Thoracic aorta (tissue), 2 donors: ENCODE measurements at regions not wholly inside any gene's neighbourhood (a gene's known extent, or its start where the extent isn't known, plus 50 kb on each side); places are given as distances from the start of the nearest gene placed in this dataset.

Experiments
- ATAC-seq: fragments of 150-250 bp; one replicate; pipeline ENCODE4 v1.8.0; 2017; ENCODE audit warnings: low read depth; ENCODE audit not compliant: insufficient number of reproducible peaks, low FRiP score
- DNase-seq: peaks from one replicate; pipeline ENCODE4 v3.0.0-alpha.2; 2020; ENCODE audit warnings: low spot score
- H3K27ac ChIP-seq, 2 donors: fragments of 200-600 bp; sonication (generic); 1 replicate in 1 of 2; 2 replicates in 1 of 2; pipeline ENCODE4 v1.5.1; 2016; ENCODE audit warnings: mild to moderate bottlenecking in 2 of 2, moderate library complexity in 2 of 2
- H3K27me3 ChIP-seq: fragments of 200-600 bp; sonication (generic); replicated peaks from 2 replicates; pipeline ENCODE4 v1.6.0; 2016; ENCODE audit warnings: mild to moderate bottlenecking; ENCODE audit not compliant: insufficient read depth
- H3K36me3 ChIP-seq: fragments of 200-600 bp; sonication (generic); one replicate; pipeline ENCODE4 v1.5.1; 2016
- H3K4me1 ChIP-seq, 2 donors: fragments of 200-600 bp; sonication (generic); 1 replicate in 1 of 2; 2 replicates in 1 of 2; pipeline versions ENCODE4 v1.5.1 to v1.6.0; 2016; ENCODE audit warnings: low read depth in 2 of 2, mild to moderate bottlenecking in 1 of 2; ENCODE audit not compliant: control insufficient read depth in 1 of 2
- H3K4me3 ChIP-seq: fragments of 200-600 bp; sonication (generic); 2 replicates; pipeline ENCODE4 v1.5.1; 2016; ENCODE audit warnings: mild to moderate bottlenecking
- H3K9me3 ChIP-seq: fragments of 200-600 bp; sonication (generic); 2 replicates; pipeline ENCODE4 v1.5.1; 2016
- TF ChIP-seq, protein P1 (sequence below): fragments of 200-600 bp; sonication (generic); IDR thresholded peaks from one replicate; pipeline ENCODE4 v1.5.1; 2019; ENCODE audit warnings: antibody characterized with exemption

DNA sequence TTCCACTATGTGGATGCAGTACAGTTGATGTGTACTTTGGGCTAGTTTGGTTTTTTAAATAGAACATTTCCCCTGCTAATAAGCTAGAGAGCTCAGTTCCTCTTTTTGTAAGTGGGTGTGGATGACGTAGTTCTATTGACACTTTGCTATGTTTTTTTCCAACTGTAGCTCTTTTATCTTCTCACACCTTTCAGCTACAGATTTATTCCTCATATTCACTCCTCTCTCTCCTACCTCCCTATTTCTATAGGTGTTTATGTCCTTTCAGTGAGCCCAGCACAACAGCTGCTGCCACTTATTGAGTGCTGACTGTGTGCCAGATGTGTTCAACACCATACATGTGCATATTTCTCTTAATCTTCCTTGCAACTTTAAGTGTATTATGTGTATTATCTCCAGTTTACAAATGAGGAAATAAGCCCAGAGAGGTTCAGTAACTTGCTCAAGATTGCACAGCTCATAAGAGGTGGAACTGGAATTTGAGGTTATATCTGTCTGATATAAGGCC, 215.7 kb downstream of the SEMA6A start:
- Histone ChIP-seq H3K27ac (no peak overlapping the region), H3K4me3 (no peak overlapping the region), H3K36me3 (no peaks in the 10 kb centered on the region), H3K4me1 (peaks cover 3 to 27% of the 10 kb centered on the region in 2 donors), H3K9me3 (peaks cover 1% of the 10 kb centered on the region), H3K27me3 (no peaks in the 10 kb centered on the region)
- ATAC-seq (no peak), DNase-seq (no peak)
- TF ChIP-seq, protein P1, sequence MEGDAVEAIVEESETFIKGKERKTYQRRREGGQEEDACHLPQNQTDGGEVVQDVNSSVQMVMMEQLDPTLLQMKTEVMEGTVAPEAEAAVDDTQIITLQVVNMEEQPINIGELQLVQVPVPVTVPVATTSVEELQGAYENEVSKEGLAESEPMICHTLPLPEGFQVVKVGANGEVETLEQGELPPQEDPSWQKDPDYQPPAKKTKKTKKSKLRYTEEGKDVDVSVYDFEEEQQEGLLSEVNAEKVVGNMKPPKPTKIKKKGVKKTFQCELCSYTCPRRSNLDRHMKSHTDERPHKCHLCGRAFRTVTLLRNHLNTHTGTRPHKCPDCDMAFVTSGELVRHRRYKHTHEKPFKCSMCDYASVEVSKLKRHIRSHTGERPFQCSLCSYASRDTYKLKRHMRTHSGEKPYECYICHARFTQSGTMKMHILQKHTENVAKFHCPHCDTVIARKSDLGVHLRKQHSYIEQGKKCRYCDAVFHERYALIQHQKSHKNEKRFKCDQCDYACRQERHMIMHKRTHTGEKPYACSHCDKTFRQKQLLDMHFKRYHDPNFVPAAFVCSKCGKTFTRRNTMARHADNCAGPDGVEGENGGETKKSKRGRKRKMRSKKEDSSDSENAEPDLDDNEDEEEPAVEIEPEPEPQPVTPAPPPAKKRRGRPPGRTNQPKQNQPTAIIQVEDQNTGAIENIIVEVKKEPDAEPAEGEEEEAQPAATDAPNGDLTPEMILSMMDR, result no peak

DNA sequence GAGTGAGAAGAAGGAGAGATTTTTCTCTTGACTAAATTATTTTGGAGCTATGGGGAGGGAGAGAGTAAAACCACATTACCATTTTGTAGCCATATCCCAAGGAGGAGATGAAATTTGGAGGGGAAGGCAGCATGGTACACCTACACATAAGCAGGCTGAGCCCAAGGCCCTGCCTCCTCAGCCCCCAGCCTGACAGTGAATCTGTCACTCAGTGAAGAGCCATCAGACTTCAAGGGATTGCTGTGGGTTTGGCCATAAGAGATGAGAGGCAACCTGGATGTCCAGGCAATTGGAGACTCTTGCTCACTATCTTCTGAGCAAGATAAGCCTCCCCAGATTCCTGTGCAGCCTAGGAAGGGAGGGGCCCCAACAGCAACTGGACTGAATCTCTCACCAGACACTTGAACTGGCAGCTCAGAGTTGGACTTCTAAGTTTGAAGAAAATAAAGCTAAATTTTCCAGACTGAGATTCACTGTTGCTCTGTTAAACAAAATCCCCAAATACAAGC, 216.6 kb downstream of the SEMA6A start:
- Histone ChIP-seq H3K27me3 (no peaks in the 10 kb centered on the region), H3K36me3 (no peaks in the 10 kb centered on the region), H3K9me3 (peaks cover 3% of the 10 kb centered on the region), H3K4me1 (peaks cover 3 to 27% of the 10 kb centered on the region in 2 donors), H3K4me3 (no peak overlapping the region), H3K27ac (no peak overlapping the region)
- ATAC-seq, result no peak
- TF ChIP-seq, protein P1, result no peak
- no peak for DNase-seq

DNA sequence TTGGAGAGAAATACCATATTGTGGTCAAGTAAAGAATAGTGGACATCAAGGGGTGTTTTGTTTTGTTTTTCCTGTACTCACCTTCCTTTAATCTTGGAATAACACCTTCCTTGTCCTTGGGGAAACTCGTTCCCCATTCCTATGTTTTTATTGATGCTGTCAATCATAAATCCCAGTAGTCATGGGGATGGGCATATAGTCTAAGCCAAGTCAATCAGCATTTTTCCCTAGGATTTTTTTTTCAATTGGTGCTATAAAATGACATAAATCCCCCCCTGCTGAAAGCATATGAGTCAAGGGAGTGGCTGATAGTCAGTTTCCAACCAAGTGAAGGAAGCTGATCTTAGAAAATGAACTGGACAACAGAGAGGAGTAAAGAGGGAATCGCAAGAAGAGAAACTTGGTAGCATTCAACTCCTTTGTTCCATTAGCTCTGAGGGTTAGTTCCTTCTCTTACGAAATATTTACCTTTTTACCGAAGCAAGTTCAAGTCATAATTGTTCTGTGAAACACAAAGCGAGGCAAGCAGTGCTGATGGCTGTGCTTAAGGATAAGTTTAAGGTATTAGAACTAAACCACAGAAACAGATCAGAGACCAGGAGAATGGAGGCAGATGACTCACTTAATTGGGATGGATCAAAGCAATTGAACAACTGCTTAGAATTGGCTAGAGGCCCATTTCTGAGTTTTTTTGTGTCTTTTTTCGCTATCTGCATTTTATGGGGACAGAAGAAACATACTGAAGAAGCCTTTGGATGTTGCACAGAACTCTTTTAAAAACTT, 218.6 kb downstream of the SEMA6A start:
- TF ChIP-seq, protein P1, result no peak
- DNase-seq, result no peak
- H3K36me3 ChIP-seq, result no peaks in the 10 kb centered on the region

DNA sequence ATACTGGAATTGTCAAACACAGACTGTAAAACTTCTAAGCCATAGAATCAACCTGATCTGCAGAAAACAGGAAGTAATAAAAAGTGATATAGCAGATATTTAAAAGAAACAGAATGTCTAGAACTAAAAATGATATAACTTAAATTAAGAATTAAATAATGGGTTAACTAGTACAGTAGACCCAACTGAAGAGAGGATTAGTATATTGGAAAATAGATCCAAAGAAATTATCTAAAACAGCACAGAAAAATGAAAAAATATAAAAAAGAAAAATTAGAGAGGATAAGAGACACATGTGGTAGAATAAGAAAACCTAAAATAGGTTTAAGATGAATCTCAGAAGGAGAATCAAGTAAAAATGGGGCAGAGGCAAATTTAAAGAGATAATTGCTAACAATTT, 219.9 kb downstream of the SEMA6A start:
- ATAC-seq, result no peak
- DNase-seq, result no peak
- Histone ChIP-seq H3K4me1 (peaks cover 0 to 5% of the 10 kb centered on the region in 2 donors), H3K9me3 (peaks cover 3% of the 10 kb centered on the region), H3K36me3 (no peaks in the 10 kb centered on the region), H3K4me3 (no peak overlapping the region), H3K27me3 (no peaks in the 10 kb centered on the region), H3K27ac (no peak overlapping the region)
- TF ChIP-seq, protein P1, result no peak

More for the DNA sequence above, 218.6 kb downstream of the SEMA6A start:
- Histone ChIP-seq H3K4me1 (peaks cover 2 to 18% of the 10 kb centered on the region in 2 donors), H3K4me3 (no peak overlapping the region), H3K27ac (no peak overlapping the region), H3K9me3 (peaks cover 3% of the 10 kb centered on the region), H3K27me3 (no peaks in the 10 kb centered on the region)
- ATAC-seq, result no peak

DNA sequence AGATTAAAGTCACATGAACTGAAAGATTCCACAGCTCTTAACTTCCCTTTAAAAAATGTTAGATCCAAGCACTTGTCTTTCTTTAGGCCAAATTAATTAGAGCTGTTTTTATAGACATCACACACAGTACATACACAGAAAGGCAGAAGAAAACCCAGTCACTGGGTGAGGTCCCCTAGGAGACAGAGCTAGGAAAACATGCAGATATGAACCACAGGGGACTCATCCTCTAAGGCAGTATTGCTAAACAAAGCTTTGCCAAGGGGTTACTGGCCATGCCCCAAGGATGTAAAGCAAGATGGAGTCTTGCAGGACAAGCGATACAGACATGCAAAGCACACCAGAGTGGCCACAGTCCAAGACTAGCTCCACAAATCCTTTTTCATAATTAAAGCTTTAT, 227.0 kb downstream of the SEMA6A start:
- TF ChIP-seq, protein P1, result no peak
- no peaks in the 10 kb centered on the region for H3K27me3 ChIP-seq
- no peak for DNase-seq

More for the DNA sequence above, 227.0 kb downstream of the SEMA6A start:
- no peak overlapping the region for H3K4me3 ChIP-seq
- ATAC-seq, result no peak
- no peaks in the 10 kb centered on the region for H3K36me3 ChIP-seq
- H3K9me3 ChIP-seq, result peaks cover 6% of the 10 kb centered on the region
- no peaks in the 10 kb centered on the region for H3K4me1 ChIP-seq
- no peak overlapping the region for H3K27ac ChIP-seq
